Neural cell (in vitro differentiated cells): ENCODE measurements at regions not wholly inside any gene's neighbourhood (a gene's known extent, or its start where the extent isn't known, plus 50 kb on each side); places are given as distances from the start of the nearest gene placed in this dataset.

ENCODE experiments used
- H2AFZ ChIP-seq: fragments of 200-600, 300-800 bp; sonication (generic), shearing (Covaris generic); 2 replicates; pipeline ENCODE4 v1.6.0; 2014; ENCODE audit warnings: low read depth, mild to moderate bottlenecking, antibody characterized with exemption, low read length, moderate library complexity
- H3F3A ChIP-seq: fragments of 200-600 bp; shearing (Covaris generic); 2 replicates; pipeline ENCODE4 v1.6.1; 2016; ENCODE audit warnings: mild to moderate bottlenecking, moderate library complexity, mixed read lengths, antibody characterized with exemption, low read length; ENCODE audit not compliant: insufficient read depth, poor library complexity, severe bottlenecking
- H3K27ac ChIP-seq: fragments of 200-600, 300-800 bp; sonication (generic), shearing (Covaris generic); 2 replicates; pipeline ENCODE4 v1.5.1; 2014; ENCODE audit warnings: mild to moderate bottlenecking, low read length, moderate library complexity
- H3K27me3 ChIP-seq: fragments of 300-800, 200-600 bp; sonication (generic), shearing (Covaris generic); 2 replicates; pipeline ENCODE4 v1.6.0; 2014; ENCODE audit warnings: mild to moderate bottlenecking, low read depth, low read length, moderate library complexity; ENCODE audit not compliant: insufficient read depth
- H3K36me3 ChIP-seq: fragments of 300-800, 200-600 bp; sonication (generic), shearing (Covaris generic); 2 replicates; pipeline ENCODE4 v1.5.1; 2014; ENCODE audit warnings: mild to moderate bottlenecking, antibody characterized with exemption, low read length, moderate library complexity; ENCODE audit not compliant: insufficient read depth
- H3K4me2 ChIP-seq: fragments of 300-800, 200-600 bp; sonication (generic), shearing (Covaris generic); 2 replicates; pipeline ENCODE4 v1.6.0; 2014; ENCODE audit warnings: mild to moderate bottlenecking, low read length
- H3K4me3 ChIP-seq: fragments of 300-800, 200-600 bp; sonication (generic), shearing (Covaris generic); 2 replicates; pipeline ENCODE4 v1.5.1; 2014; ENCODE audit warnings: mild to moderate bottlenecking, low read length, moderate library complexity
- H3K79me2 ChIP-seq: fragments of 200-600 bp; shearing (Covaris generic); replicated peaks from 2 replicates; pipeline ENCODE4 v1.6.0; 2014; ENCODE audit warnings: mild to moderate bottlenecking, low read length, moderate library complexity; ENCODE audit not compliant: insufficient read depth
- H3K9ac ChIP-seq: fragments of 300-800, 200-600 bp; sonication (generic), shearing (Covaris generic); 2 replicates; pipeline ENCODE4 v1.6.1; 2016; ENCODE audit warnings: mild to moderate bottlenecking, low read length, mixed read lengths
- H3K9me2 ChIP-seq: fragments of 200-600 bp; shearing (Covaris generic); 2 replicates; pipeline ENCODE4 v1.6.1; 2016; ENCODE audit warnings: mild to moderate bottlenecking, low read length, mixed read lengths; ENCODE audit not compliant: insufficient read depth
- H3K9me3 ChIP-seq: fragments of 200-600, 300-800 bp; sonication (generic), shearing (Covaris generic); 2 replicates; pipeline ENCODE4 v1.6.1; 2016; ENCODE audit warnings: mild to moderate bottlenecking, mixed run types, low read length, moderate library complexity, mixed read lengths
- H4K20me1 ChIP-seq: fragments of 200-600 bp; shearing (Covaris generic); 2 replicates; pipeline ENCODE4 v1.6.1; 2016; ENCODE audit warnings: mild to moderate bottlenecking, mixed run types; ENCODE audit not compliant: insufficient read depth
- CTCF ChIP-seq: fragments of 450-650 bp; IDR thresholded peaks from 2 replicates; pipeline ENCODE4 v1.5.1; 2014; ENCODE audit warnings: antibody characterized with exemption, mild to moderate bottlenecking, moderate library complexity; ENCODE audit not compliant: poor library complexity, severe bottlenecking
- EP300 ChIP-seq: fragments of 450-650 bp; conservative IDR thresholded peaks from 2 replicates; pipeline ENCODE4 v1.6.1; 2014; ENCODE audit warnings: antibody characterized with exemption, mild to moderate bottlenecking, moderate library complexity; ENCODE audit not compliant: poor library complexity, severe bottlenecking
- EZH2 ChIP-seq: fragments of 200-600, 300-800 bp; shearing (Covaris generic), sonication (generic); IDR thresholded peaks from 2 replicates; pipeline ENCODE4 v1.6.1; 2014; ENCODE audit warnings: antibody characterized with exemption, low read length, borderline replicate concordance, mild to moderate bottlenecking; ENCODE audit not compliant: insufficient read depth, poor library complexity, severe bottlenecking
- MXI1 ChIP-seq: fragments of 450-650 bp; conservative IDR thresholded peaks from 2 replicates; pipeline ENCODE4 v1.6.1; 2014; ENCODE audit warnings: antibody characterized with exemption, mild to moderate bottlenecking; ENCODE audit not compliant: poor library complexity, severe bottlenecking
- POLR2AphosphoS5 ChIP-seq: IDR thresholded peaks from 2 replicates; pipeline ENCODE4 v1.6.1; 2012
- RAD21 ChIP-seq: fragments of 450-650 bp; conservative IDR thresholded peaks from 2 replicates; pipeline ENCODE4 v1.6.1; 2014; ENCODE audit warnings: antibody characterized with exemption, mild to moderate bottlenecking, moderate library complexity
- REST ChIP-seq: IDR thresholded peaks from 2 replicates; pipeline ENCODE4 v1.6.1; 2012; ENCODE audit warnings: borderline replicate concordance
- SMC3 ChIP-seq: fragments of 450-650 bp; conservative IDR thresholded peaks from 2 replicates; pipeline ENCODE4 v1.6.1; 2014; ENCODE audit warnings: antibody characterized with exemption, mild to moderate bottlenecking, moderate library complexity; ENCODE audit not compliant: poor library complexity
- TAF1 ChIP-seq: IDR thresholded peaks from 2 replicates; pipeline ENCODE4 v1.6.1; 2012; ENCODE audit warnings: low read depth

GRCh38 chr3:117863146-117863545 lies 1153.6 kb downstream of the TUSC7 start:
- no peaks in the 10 kb centered on the region for H3K9me3 ChIP-seq
- no peaks in the 10 kb centered on the region for H3K27me3 ChIP-seq
- H3K4me2 ChIP-seq, result no peak overlapping the region
- no peak overlapping the region for H3K27ac ChIP-seq
- no peaks in the 10 kb centered on the region for H3K9me2 ChIP-seq
- H2AFZ ChIP-seq, result no peak overlapping the region
- H3K36me3 ChIP-seq, result no peaks in the 10 kb centered on the region
- no peaks in the 10 kb centered on the region for H3K79me2 ChIP-seq
- H3F3A ChIP-seq, result no peaks in the 10 kb centered on the region
- TF ChIP-seq MXI1, result no peak
- TF ChIP-seq EZH2, result no peak
- no peak for TF ChIP-seq CTCF
- no peak for TF ChIP-seq EP300
- no peak for TF ChIP-seq SMC3
- TF ChIP-seq TAF1, result no peak
- TF ChIP-seq REST, result no peak
- no peak for TF ChIP-seq POLR2AphosphoS5
- no peak for TF ChIP-seq RAD21
- H3K4me3 ChIP-seq, result no peak overlapping the region
- no peak overlapping the region for H3K9ac ChIP-seq
- no peaks in the 10 kb centered on the region for H4K20me1 ChIP-seq

GRCh38 chr3:117865338-117865737 lies 1155.8 kb downstream of the TUSC7 start:
- peak overlapping the region; percentile 6 for H3K27ac ChIP-seq
- no peaks in the 10 kb centered on the region for H3K36me3 ChIP-seq
- peak; percentile 53 for TF ChIP-seq POLR2AphosphoS5
- peak; percentile 87 for TF ChIP-seq EP300
- TF ChIP-seq EZH2, result no peak
- no peak for TF ChIP-seq CTCF
- no peak overlapping the region for H2AFZ ChIP-seq
- no peak overlapping the region for H3K4me3 ChIP-seq
- no peak overlapping the region for H3K9ac ChIP-seq
- no peaks in the 10 kb centered on the region for H3K9me3 ChIP-seq
- no peaks in the 10 kb centered on the region for H3F3A ChIP-seq
- H3K9me2 ChIP-seq, result no peaks in the 10 kb centered on the region
- no peaks in the 10 kb centered on the region for H4K20me1 ChIP-seq
- H3K27me3 ChIP-seq, result no peaks in the 10 kb centered on the region
- no peak overlapping the region for H3K4me2 ChIP-seq
- H3K79me2 ChIP-seq, result no peaks in the 10 kb centered on the region
